ENCODE measurements at regions not wholly inside any gene's neighbourhood (a gene's known extent, or its start where the extent isn't known, plus 50 kb on each side); places are given as distances from the start of the nearest gene placed in this dataset.
A peak's percentile ranks its signal among the peaks of the same experiment; 100 is the strongest.
"Not testable (repeated sequence)": the region's sequence is repeated elsewhere in the genome, so short reads cannot be mapped to it uniquely, and the experiment has no call there.

- peak; percentile 4 for DNase-seq
- in situ Hi-C loops (cut with HindIII; ENCODE audit: low pct_ligation_motif_present, low pct_unique_long_range_greater_than_20kb, low sequenced_read_pairs), result no loop called here
Observed at GRCh38 chr1:101587741-101588140, 350.9 kb downstream of the S1PR1 start.

GRCh38 chr1:101588677-101589076, 351.9 kb downstream of the S1PR1 start:
- DNase-seq, result no peak
- in situ Hi-C loops (cut with HindIII; ENCODE audit: low pct_ligation_motif_present, low pct_unique_long_range_greater_than_20kb, low sequenced_read_pairs), result no loop called here

GRCh38 chr1:101592845-101593244, 356.0 kb downstream of the S1PR1 start:
- DNase-seq, result no peak
- in situ Hi-C loops (cut with HindIII; ENCODE audit: low pct_ligation_motif_present, low pct_unique_long_range_greater_than_20kb, low sequenced_read_pairs), result no loop called here

- DNase-seq, result no peak
- in situ Hi-C loops (cut with HindIII; ENCODE audit: low pct_ligation_motif_present, low pct_unique_long_range_greater_than_20kb, low sequenced_read_pairs), result no loop called here
Observed at GRCh38 chr1:101595881-101596374, 359.1 kb downstream of the S1PR1 start.

- DNase-seq; in situ Hi-C loops (cut with HindIII; ENCODE audit: low pct_ligation_motif_present, low pct_unique_long_range_greater_than_20kb, low sequenced_read_pairs): not testable (repeated sequence)
Observed at GRCh38 chr1:101600615-101601014, 363.8 kb downstream of the S1PR1 start.

- no peak for DNase-seq
- in situ Hi-C loops (cut with HindIII; ENCODE audit: low pct_ligation_motif_present, low pct_unique_long_range_greater_than_20kb, low sequenced_read_pairs), result no loop called here
Observed at GRCh38 chr1:101603726-101604125, 366.9 kb downstream of the S1PR1 start.

GRCh38 chr1:101605878-101606277, 369.1 kb downstream of the S1PR1 start:
- in situ Hi-C loops (cut with HindIII; ENCODE audit: low pct_ligation_motif_present, low pct_unique_long_range_greater_than_20kb, low sequenced_read_pairs), result no loop called here
- no peak for DNase-seq

GRCh38 chr1:101613546-101613945, 376.7 kb downstream of the S1PR1 start:
- no peak for DNase-seq
- in situ Hi-C loops (cut with HindIII; ENCODE audit: low pct_ligation_motif_present, low pct_unique_long_range_greater_than_20kb, low sequenced_read_pairs), result no loop called here

- in situ Hi-C loops (cut with HindIII; ENCODE audit: low pct_ligation_motif_present, low pct_unique_long_range_greater_than_20kb, low sequenced_read_pairs), result no loop called here
- DNase-seq, result no peak
Observed at GRCh38 chr1:101618900-101619299, 377.8 kb downstream of the OLFM3 start.

GRCh38 chr1:101632548-101633272, 364.0 kb downstream of the OLFM3 start:
- in situ Hi-C loops (cut with HindIII; ENCODE audit: low pct_ligation_motif_present, low pct_unique_long_range_greater_than_20kb, low sequenced_read_pairs), result no loop called here
- DNase-seq, result no peak

GRCh38 chr1:101645810-101646209, 350.9 kb downstream of the OLFM3 start:
- in situ Hi-C loops (cut with HindIII; ENCODE audit: low pct_ligation_motif_present, low pct_unique_long_range_greater_than_20kb, low sequenced_read_pairs), result no loop called here
- DNase-seq, result no peak

GRCh38 chr1:101652484-101652883, 344.2 kb downstream of the OLFM3 start:
- in situ Hi-C loops (cut with HindIII; ENCODE audit: low pct_ligation_motif_present, low pct_unique_long_range_greater_than_20kb, low sequenced_read_pairs), result no loop called here
- DNase-seq, result no peak

GRCh38 chr1:101653482-101653946, 343.2 kb downstream of the OLFM3 start:
- in situ Hi-C loops (cut with HindIII; ENCODE audit: low pct_ligation_motif_present, low pct_unique_long_range_greater_than_20kb, low sequenced_read_pairs), result no loop called here
- DNase-seq, result peak; percentile 11

GRCh38 chr1:101664726-101665125, 332.0 kb downstream of the OLFM3 start:
- in situ Hi-C loops (cut with HindIII; ENCODE audit: low pct_ligation_motif_present, low pct_unique_long_range_greater_than_20kb, low sequenced_read_pairs), result no loop called here
- no peak for DNase-seq

- in situ Hi-C loops (cut with HindIII; ENCODE audit: low pct_ligation_motif_present, low pct_unique_long_range_greater_than_20kb, low sequenced_read_pairs), result no loop called here
- DNase-seq, result no peak
Observed at GRCh38 chr1:101667761-101668160, 329.0 kb downstream of the OLFM3 start.

GRCh38 chr1:101683136-101683535, 313.6 kb downstream of the OLFM3 start:
- in situ Hi-C loops (cut with HindIII; ENCODE audit: low pct_ligation_motif_present, low pct_unique_long_range_greater_than_20kb, low sequenced_read_pairs), result no loop called here
- DNase-seq, result no peak

GRCh38 chr1:101683561-101683960, 313.2 kb downstream of the OLFM3 start:
- in situ Hi-C loops (cut with HindIII; ENCODE audit: low pct_ligation_motif_present, low pct_unique_long_range_greater_than_20kb, low sequenced_read_pairs), result no loop called here
- DNase-seq, result no peak

GRCh38 chr1:101697072-101697471, 299.7 kb downstream of the OLFM3 start:
- in situ Hi-C loops (cut with HindIII; ENCODE audit: low pct_ligation_motif_present, low pct_unique_long_range_greater_than_20kb, low sequenced_read_pairs), result no loop called here
- peak; percentile 7 for DNase-seq

GRCh38 chr1:101698681-101699080, 298.0 kb downstream of the OLFM3 start:
- no peak for DNase-seq
- in situ Hi-C loops (cut with HindIII; ENCODE audit: low pct_ligation_motif_present, low pct_unique_long_range_greater_than_20kb, low sequenced_read_pairs), result no loop called here

GRCh38 chr1:101704895-101705294, 291.8 kb downstream of the OLFM3 start:
- in situ Hi-C loops (cut with HindIII; ENCODE audit: low pct_ligation_motif_present, low pct_unique_long_range_greater_than_20kb, low sequenced_read_pairs), result no loop called here
- DNase-seq, result no peak
